Liver (tissue), 8 donors: ENCODE measurements at regions not wholly inside any gene's neighbourhood (a gene's known extent, or its start where the extent isn't known, plus 50 kb on each side); places are given as distances from the start of the nearest gene placed in this dataset.

Experiments used
- DNase-seq: peaks from one replicate; pipeline ENCODE4 v3.0.0-alpha.2; 2017; ENCODE audit warnings: low spot score
- H3K27ac ChIP-seq, 2 donors: one replicate each; pipeline ENCODE4 v1.7.0; 2013; ENCODE audit warnings: inconsistent platforms in 2 of 2, low read length in 2 of 2, control low read depth in 1 of 2, low read depth in 1 of 2, mild to moderate bottlenecking in 1 of 2
- H3K27me3 ChIP-seq, 4 donors: one replicate each; pipeline versions ENCODE4 v1.6.1 to v1.7.0; 2013; ENCODE audit warnings: low read length in 3 of 4, inconsistent platforms in 1 of 4, mild to moderate bottlenecking in 1 of 4, moderate library complexity in 1 of 4; ENCODE audit not compliant: control insufficient read depth in 4 of 4, insufficient read depth in 4 of 4
- H3K36me3 ChIP-seq, 4 donors: one replicate each; pipeline versions ENCODE4 v1.6.1 to v1.7.0; 2013; ENCODE audit warnings: low read length in 3 of 4, mild to moderate bottlenecking in 3 of 4, low read depth in 1 of 4, moderate library complexity in 1 of 4; ENCODE audit not compliant: control insufficient read depth in 4 of 4, insufficient read depth in 3 of 4
- H3K4me1 ChIP-seq, 4 donors: one replicate each; pipeline versions ENCODE4 v1.6.1 to v1.7.0; 2013; ENCODE audit warnings: low read length in 3 of 4, mild to moderate bottlenecking in 3 of 4, moderate library complexity in 1 of 4; ENCODE audit not compliant: control insufficient read depth in 4 of 4, insufficient read depth in 4 of 4
- H3K4me3 ChIP-seq, 3 donors: one replicate each; pipeline versions ENCODE4 v1.6.1 to v1.7.0; 2013; ENCODE audit warnings: low read length in 3 of 3, control low read depth in 1 of 3, low read depth in 1 of 3, mild to moderate bottlenecking in 1 of 3
- H3K9ac ChIP-seq, 2 donors: one replicate each; pipeline ENCODE4 v1.7.0; 2013; ENCODE audit warnings: low read length in 2 of 2, mild to moderate bottlenecking in 2 of 2, moderate library complexity in 2 of 2, control low read depth in 1 of 2, low read depth in 1 of 2
- H3K9me3 ChIP-seq, 4 donors: one replicate each; pipeline versions ENCODE4 v1.6.1 to v1.7.0; 2013; ENCODE audit warnings: low read length in 3 of 4; ENCODE audit not compliant: control insufficient read depth in 4 of 4
- EGR1 ChIP-seq, 2 donors: IDR thresholded peaks; 2 replicates each; pipeline ENCODE4 v1.6.1; 2016 to 2018; ENCODE audit warnings: antibody characterized with exemption in 2 of 2, low read depth in 2 of 2
- FOXA2 ChIP-seq: IDR thresholded peaks from 2 replicates; pipeline ENCODE4 v1.6.1; 2016; ENCODE audit warnings: antibody characterized with exemption
- HNF4A ChIP-seq, 2 donors: conservative IDR thresholded peaks; 2 replicates each; pipeline ENCODE4 v1.6.1; 2016; ENCODE audit warnings: antibody characterized with exemption in 2 of 2, mild to moderate bottlenecking in 2 of 2
- HNF4G ChIP-seq: IDR thresholded peaks from 2 replicates; pipeline ENCODE4 v1.6.1; 2016; ENCODE audit warnings: antibody characterized with exemption
- JUND ChIP-seq, 2 donors: IDR thresholded peaks; 2 replicates each; pipeline ENCODE4 v1.6.1; 2016; ENCODE audit warnings: antibody characterized with exemption in 2 of 2
- NR2F2 ChIP-seq: IDR thresholded peaks from 2 replicates; pipeline ENCODE4 v1.6.1; 2016; ENCODE audit warnings: antibody characterized with exemption
- RAD21 ChIP-seq, 2 donors: IDR thresholded peaks; 2 replicates each; pipeline ENCODE4 v1.6.1; 2016; ENCODE audit warnings: antibody characterized with exemption in 2 of 2, mild to moderate bottlenecking in 2 of 2
- WGBS: extraction: QIAGEN DNeasy Blood & Tissue Kit; methylation state at CpG from one replicate; pipeline ENCODE4 v1.1.7; 2013; 5-methylcytosine and 5-hydroxymethylcytosine counted together
- TF ChIP-seq, protein P1 (sequence below): fragments of 150-350 bp; IDR thresholded peaks from 2 replicates; pipeline ENCODE4 v1.5.1; 2017; ENCODE audit warnings: improper control_type of control experiment, low read depth, low read length; ENCODE audit not compliant: missing input control
- TF ChIP-seq, protein P2 (sequence below): IDR thresholded peaks from 2 replicates; pipeline ENCODE4 v1.6.1; 2016; ENCODE audit warnings: antibody characterized with exemption
- TF ChIP-seq, protein P3 (sequence below): IDR thresholded peaks from 2 replicates; pipeline ENCODE4 v1.6.1; 2016; ENCODE audit warnings: antibody characterized with exemption
- TF ChIP-seq, protein P4 (sequence below): IDR thresholded peaks from 2 replicates; pipeline ENCODE4 v1.6.1; 2016; ENCODE audit warnings: antibody characterized with exemption
- donor health status: healthy.
- donor health status: healthy.
- donor health status: healthy.
- donor health status: healthy.
- donor health status: healthy.

DNA sequence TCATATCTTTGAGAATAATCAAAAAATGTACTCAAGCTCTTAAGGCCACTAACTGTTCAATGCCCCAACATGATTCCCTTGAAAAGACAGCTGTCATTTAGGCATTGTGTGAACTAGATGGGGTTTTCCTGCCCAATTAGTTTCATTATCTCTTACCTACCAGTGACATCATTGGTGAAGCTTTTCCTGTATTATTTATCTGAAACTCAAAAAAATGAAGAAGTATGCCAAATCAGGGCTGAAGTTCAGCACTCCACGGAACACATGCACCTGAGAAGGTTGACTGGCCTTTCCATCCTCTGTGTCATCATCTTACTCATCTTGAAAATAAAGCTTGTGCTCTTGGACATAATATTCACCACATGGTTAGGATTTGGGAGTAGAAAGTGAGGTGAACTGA, 126.4 kb downstream of the TXNL1 start:
- no peak overlapping the region for H3K9ac ChIP-seq
- no peaks in the 10 kb centered on the region for H3K36me3 ChIP-seq
- no peak overlapping the region for H3K4me3 ChIP-seq
- WGBS = 49% methylated on average over 1 of the region's 1 CpG
- no peaks in the 10 kb centered on the region for H3K4me1 ChIP-seq
- H3K27me3 ChIP-seq = no peaks in the 10 kb centered on the region
- H3K9me3 ChIP-seq = no peaks in the 10 kb centered on the region
- no peak for DNase-seq
- H3K27ac ChIP-seq = no peak overlapping the region
- TF ChIP-seq, protein P1, sequence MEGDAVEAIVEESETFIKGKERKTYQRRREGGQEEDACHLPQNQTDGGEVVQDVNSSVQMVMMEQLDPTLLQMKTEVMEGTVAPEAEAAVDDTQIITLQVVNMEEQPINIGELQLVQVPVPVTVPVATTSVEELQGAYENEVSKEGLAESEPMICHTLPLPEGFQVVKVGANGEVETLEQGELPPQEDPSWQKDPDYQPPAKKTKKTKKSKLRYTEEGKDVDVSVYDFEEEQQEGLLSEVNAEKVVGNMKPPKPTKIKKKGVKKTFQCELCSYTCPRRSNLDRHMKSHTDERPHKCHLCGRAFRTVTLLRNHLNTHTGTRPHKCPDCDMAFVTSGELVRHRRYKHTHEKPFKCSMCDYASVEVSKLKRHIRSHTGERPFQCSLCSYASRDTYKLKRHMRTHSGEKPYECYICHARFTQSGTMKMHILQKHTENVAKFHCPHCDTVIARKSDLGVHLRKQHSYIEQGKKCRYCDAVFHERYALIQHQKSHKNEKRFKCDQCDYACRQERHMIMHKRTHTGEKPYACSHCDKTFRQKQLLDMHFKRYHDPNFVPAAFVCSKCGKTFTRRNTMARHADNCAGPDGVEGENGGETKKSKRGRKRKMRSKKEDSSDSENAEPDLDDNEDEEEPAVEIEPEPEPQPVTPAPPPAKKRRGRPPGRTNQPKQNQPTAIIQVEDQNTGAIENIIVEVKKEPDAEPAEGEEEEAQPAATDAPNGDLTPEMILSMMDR = no peak
- TF ChIP-seq HNF4A (conservative IDR thresholded peaks at IDR 0.05) = no peak

DNA sequence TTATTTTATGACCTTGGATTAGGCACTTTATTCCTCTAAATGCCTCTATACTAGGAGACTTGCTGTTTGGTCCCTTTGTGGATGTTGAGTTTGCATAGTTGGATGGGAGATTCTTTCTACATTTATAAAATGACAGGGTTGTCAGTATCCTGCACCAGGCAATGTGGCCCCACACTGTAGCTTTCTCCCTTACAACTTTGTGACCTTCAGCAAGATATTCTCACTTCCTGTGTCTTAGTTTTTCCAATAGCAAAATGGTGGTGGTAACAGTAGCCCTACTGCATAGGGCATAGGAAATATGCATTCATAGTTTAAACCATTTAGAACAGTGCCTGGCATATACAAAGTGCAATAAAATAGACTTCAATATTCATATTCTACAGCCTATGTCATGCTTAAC, 128.3 kb downstream of the TXNL1 start:
- H3K36me3 ChIP-seq = no peaks in the 10 kb centered on the region
- no peak overlapping the region for H3K9ac ChIP-seq
- no peak overlapping the region for H3K27ac ChIP-seq
- H3K9me3 ChIP-seq = no peaks in the 10 kb centered on the region
- no peaks in the 10 kb centered on the region for H3K27me3 ChIP-seq
- no peaks in the 10 kb centered on the region for H3K4me1 ChIP-seq
- H3K4me3 ChIP-seq = no peak overlapping the region
- no peak for DNase-seq
- TF ChIP-seq RAD21 (IDR thresholded peaks at IDR 0.05) = no peak
- TF ChIP-seq HNF4G = no peak

DNA sequence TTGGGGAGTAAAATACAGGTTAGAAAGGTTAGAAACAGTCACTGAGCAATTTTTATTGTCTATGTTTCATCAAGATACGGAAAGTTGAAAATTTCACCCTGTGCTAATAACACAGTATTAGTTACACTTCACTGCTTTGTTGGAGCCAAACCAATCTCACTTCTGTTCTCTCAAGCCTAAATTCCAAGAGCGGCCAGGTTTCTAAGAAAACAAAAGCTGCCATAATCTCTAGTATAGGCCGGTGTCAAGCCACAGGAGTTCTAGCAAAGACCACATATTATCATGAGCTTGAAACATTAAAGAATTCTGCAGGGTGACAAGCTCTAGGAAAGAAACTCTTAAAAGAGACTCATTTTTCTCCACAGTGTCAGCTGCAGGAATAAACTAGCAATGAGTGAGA, 128.7 kb downstream of the TXNL1 start:
- WGBS = 90% methylated on average over 3 of the region's 3 CpGs
- Histone ChIP-seq H3K27me3 (no peaks in the 10 kb centered on the region), H3K9ac (no peak overlapping the region), H3K36me3 (no peaks in the 10 kb centered on the region), H3K4me3 (no peak overlapping the region), H3K9me3 (no peaks in the 10 kb centered on the region), H3K4me1 (no peaks in the 10 kb centered on the region), H3K27ac (no peak overlapping the region)
- no peak for DNase-seq
- TF ChIP-seq FOXA2 = no peak
- TF ChIP-seq, protein P2, sequence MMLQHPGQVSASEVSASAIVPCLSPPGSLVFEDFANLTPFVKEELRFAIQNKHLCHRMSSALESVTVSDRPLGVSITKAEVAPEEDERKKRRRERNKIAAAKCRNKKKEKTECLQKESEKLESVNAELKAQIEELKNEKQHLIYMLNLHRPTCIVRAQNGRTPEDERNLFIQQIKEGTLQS = no peak
- no peak for TF ChIP-seq JUND (IDR thresholded peaks at IDR 0.05)
- TF ChIP-seq, protein P3, sequence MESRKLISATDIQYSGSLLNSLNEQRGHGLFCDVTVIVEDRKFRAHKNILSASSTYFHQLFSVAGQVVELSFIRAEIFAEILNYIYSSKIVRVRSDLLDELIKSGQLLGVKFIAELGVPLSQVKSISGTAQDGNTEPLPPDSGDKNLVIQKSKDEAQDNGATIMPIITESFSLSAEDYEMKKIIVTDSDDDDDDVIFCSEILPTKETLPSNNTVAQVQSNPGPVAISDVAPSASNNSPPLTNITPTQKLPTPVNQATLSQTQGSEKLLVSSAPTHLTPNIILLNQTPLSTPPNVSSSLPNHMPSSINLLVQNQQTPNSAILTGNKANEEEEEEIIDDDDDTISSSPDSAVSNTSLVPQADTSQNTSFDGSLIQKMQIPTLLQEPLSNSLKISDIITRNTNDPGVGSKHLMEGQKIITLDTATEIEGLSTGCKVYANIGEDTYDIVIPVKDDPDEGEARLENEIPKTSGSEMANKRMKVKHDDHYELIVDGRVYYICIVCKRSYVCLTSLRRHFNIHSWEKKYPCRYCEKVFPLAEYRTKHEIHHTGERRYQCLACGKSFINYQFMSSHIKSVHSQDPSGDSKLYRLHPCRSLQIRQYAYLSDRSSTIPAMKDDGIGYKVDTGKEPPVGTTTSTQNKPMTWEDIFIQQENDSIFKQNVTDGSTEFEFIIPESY = no peak

DNA sequence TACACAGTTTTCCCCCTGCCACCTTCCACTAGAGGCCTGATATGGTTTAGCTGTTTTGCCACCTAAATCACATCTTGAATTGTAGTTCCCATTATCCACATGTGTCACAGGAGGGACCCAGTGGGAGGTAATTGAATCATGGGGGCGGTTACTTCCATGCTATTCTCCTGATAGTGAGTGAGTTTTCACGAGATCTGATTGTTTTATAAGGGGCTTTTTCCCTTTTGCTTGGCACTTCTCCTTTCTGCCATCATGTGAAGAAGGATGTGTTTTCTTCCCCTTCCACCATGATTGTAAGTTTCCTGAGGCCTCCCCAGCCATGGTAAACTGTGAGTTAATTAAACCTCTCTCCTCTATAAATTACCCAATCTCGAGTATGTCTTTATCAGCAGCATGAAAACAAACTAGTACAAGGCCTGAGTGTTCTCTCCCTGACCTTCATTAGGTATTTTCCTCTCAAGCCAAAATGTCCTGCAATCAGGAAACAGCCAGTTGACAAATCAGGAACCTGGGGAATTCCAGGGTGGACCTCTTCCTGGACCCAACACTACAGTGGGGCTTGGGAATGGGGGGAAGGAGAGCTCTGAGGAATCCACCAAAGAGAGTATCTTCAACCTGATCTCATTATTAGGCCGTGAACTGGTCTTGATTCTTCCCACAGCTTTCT, 129.9 kb downstream of the TXNL1 start:
- WGBS = 61% methylated on average over 4 of the region's 4 CpGs
- no peaks in the 10 kb centered on the region for H3K27me3 ChIP-seq
- no peak overlapping the region for H3K9ac ChIP-seq
- no peak overlapping the region for H3K27ac ChIP-seq
- DNase-seq = no peak
- no peaks in the 10 kb centered on the region for H3K36me3 ChIP-seq
- no peak for TF ChIP-seq EGR1 (IDR thresholded peaks at IDR 0.05; ENCODE audit: low read depth in 2 of 2)
- TF ChIP-seq NR2F2 = no peak
- no peak for TF ChIP-seq FOXA2
- no peak for TF ChIP-seq HNF4G
- TF ChIP-seq, protein P4, sequence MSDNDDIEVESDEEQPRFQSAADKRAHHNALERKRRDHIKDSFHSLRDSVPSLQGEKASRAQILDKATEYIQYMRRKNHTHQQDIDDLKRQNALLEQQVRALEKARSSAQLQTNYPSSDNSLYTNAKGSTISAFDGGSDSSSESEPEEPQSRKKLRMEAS = no peak
- no peaks in the 10 kb centered on the region for H3K4me1 ChIP-seq
- no peak overlapping the region for H3K4me3 ChIP-seq
- H3K9me3 ChIP-seq = no peaks in the 10 kb centered on the region
